ENCODE measurements at regions not wholly inside any gene's neighbourhood (a gene's known extent, or its start where the extent isn't known, plus 50 kb on each side); places are given as distances from the start of the nearest gene placed in this dataset.

DNA sequence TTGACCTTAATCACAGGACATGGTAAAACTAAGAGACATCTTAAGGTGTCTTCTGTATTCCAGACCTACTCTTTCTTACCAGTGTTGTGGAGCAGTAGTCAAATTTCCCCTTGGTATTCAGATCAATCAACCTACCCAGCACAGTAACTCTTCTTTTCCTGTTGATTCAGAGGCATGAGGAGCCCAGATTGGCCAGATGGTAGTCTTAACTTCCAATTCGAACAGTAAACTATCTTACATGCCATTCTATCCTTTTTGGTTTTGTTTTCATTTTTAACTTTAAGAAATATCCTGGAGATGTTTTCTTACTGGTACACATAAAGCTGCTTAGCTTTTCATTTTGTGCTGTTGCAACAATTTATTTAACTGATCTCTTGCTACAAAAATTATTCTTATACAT is 630.3 kb upstream of the PKDCC start:
- DNase-seq (no peak), FAIRE-seq (no peak)
- Histone ChIP-seq H3K4me3 (ENCODE audit: low read depth in 1 of 3, low read length in 3 of 3) (no peak overlapping the region), H3K4me1 (ENCODE audit: control insufficient read depth in 3 of 3, insufficient read depth in 2 of 3, low read depth in 1 of 3, low read length in 2 of 3) (no peaks in the 10 kb centered on the region), H3K9me3 (ENCODE audit: control insufficient read depth in 2 of 2, insufficient read depth in 1 of 2, low read depth in 1 of 2, low read length in 1 of 2) (no peaks in the 10 kb centered on the region), H3K27me3 (ENCODE audit: control insufficient read depth in 3 of 3, insufficient read depth in 3 of 3, low read length in 3 of 3) (no peaks in the 10 kb centered on the region), H3K27ac (ENCODE audit: low read depth in 1 of 3, low read length in 2 of 3) (no peak overlapping the region), H3K36me3 (ENCODE audit: control insufficient read depth in 3 of 3, insufficient read depth in 2 of 3, low read depth in 1 of 3, low read length in 3 of 3) (no peaks in the 10 kb centered on the region)
- WGBS, 3 donors: 57 to 66% (median 62%) methylated on average over 1 of the region's 1 CpG

DNA sequence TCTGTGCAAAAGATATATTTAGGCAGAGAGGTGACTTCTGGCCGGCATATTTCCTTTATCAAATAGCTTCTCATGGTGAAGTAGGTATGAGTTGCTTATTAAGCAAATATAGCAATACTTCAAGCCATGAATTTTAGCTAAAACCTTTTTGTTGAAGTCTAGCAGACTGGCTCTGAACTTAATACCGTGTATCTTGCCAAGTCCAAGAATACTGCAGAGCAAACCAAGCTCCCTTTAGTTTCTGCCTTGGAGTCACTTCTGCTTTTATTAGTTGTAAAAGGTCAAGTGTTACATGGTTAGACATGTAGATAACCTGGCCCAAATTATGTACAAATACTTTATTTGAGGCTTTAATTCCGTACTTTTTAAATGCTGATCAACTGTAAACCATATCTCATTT is 627.6 kb upstream of the PKDCC start:
- no peaks in the 10 kb centered on the region for H3K27me3 ChIP-seq (ENCODE audit: control insufficient read depth in 3 of 3, insufficient read depth in 3 of 3, low read length in 3 of 3)
- 56 to 68% (median 65%) methylated on average over 3 of the region's 3 CpGs for WGBS, 3 donors
- no peaks in the 10 kb centered on the region for H3K9me3 ChIP-seq (ENCODE audit: control insufficient read depth in 2 of 2, insufficient read depth in 1 of 2, low read depth in 1 of 2, low read length in 1 of 2)
- no peak overlapping the region for H3K27ac ChIP-seq (ENCODE audit: low read depth in 1 of 3, low read length in 2 of 3)
- no peak overlapping the region for H3K4me3 ChIP-seq (ENCODE audit: low read depth in 1 of 3, low read length in 3 of 3)
- H3K4me1 ChIP-seq (ENCODE audit: control insufficient read depth in 3 of 3, insufficient read depth in 2 of 3, low read depth in 1 of 3, low read length in 2 of 3): no peaks in the 10 kb centered on the region
- DNase-seq (no peak), FAIRE-seq (no peak)
- no peaks in the 10 kb centered on the region for H3K36me3 ChIP-seq (ENCODE audit: control insufficient read depth in 3 of 3, insufficient read depth in 2 of 3, low read depth in 1 of 3, low read length in 3 of 3)

DNA sequence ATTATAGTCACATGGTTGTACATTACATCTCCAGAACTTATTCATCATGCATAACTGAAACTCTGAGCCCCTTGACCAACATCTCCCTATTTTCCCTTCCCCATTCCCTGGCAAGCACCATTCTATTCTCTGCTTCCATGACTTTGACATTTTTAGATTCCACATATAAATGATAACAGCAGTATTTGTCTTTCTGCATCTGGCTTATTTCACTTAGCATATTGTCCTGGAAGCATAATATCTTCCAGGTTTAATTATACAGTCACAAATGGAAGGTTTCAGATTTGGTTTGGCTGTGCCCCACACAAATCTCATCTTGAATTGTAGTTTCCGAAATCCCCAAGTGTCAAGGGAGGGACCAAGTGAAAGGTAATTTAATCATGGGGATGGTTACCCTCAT is 626.9 kb upstream of the PKDCC start:
- no peaks in the 10 kb centered on the region for H3K9me3 ChIP-seq (ENCODE audit: control insufficient read depth in 2 of 2, insufficient read depth in 1 of 2, low read depth in 1 of 2, low read length in 1 of 2)
- H3K4me1 ChIP-seq (ENCODE audit: control insufficient read depth in 3 of 3, insufficient read depth in 2 of 3, low read depth in 1 of 3, low read length in 2 of 3): no peaks in the 10 kb centered on the region
- H3K36me3 ChIP-seq (ENCODE audit: control insufficient read depth in 3 of 3, insufficient read depth in 2 of 3, low read depth in 1 of 3, low read length in 3 of 3): no peaks in the 10 kb centered on the region
- WGBS, 3 donors: 82 to 95% (median 94%) methylated on average over 1 of the region's 1 CpG
- DNase-seq (no peak), FAIRE-seq (no peak)
- no peak overlapping the region for H3K4me3 ChIP-seq (ENCODE audit: low read depth in 1 of 3, low read length in 3 of 3)
- no peaks in the 10 kb centered on the region for H3K27me3 ChIP-seq (ENCODE audit: control insufficient read depth in 3 of 3, insufficient read depth in 3 of 3, low read length in 3 of 3)
- H3K27ac ChIP-seq (ENCODE audit: low read depth in 1 of 3, low read length in 2 of 3): no peak overlapping the region

DNA sequence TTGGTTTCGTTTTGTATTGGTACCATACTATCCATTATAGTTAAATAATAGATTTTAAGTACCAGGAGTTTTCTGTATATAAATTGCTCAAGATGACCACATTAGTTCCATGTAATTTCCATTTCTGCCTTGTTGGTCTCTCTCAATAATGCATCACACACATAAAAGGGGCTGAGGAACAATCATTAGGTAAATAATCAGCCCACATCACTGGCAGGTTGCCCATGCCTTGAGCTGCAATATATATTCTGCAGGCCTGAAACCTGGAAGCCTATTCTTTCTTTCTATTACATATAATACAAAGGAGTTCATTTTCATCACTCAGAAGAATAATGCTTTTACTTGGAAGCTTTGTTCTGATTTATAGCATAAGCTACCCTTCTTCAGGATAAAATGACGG is 616.1 kb upstream of the PKDCC start:
- no peaks in the 10 kb centered on the region for H3K9me3 ChIP-seq (ENCODE audit: control insufficient read depth in 2 of 2, insufficient read depth in 1 of 2, low read depth in 1 of 2, low read length in 1 of 2)
- 23 to 60% (median 54%) methylated on average over 2 of the region's 2 CpGs for WGBS, 3 donors
- H3K27ac ChIP-seq (ENCODE audit: low read depth in 1 of 3, low read length in 2 of 3): no peak overlapping the region
- no peak overlapping the region for H3K4me3 ChIP-seq (ENCODE audit: low read depth in 1 of 3, low read length in 3 of 3)
- H3K36me3 ChIP-seq (ENCODE audit: control insufficient read depth in 3 of 3, insufficient read depth in 2 of 3, low read depth in 1 of 3, low read length in 3 of 3): no peaks in the 10 kb centered on the region
- H3K4me1 ChIP-seq (ENCODE audit: control insufficient read depth in 3 of 3, insufficient read depth in 2 of 3, low read depth in 1 of 3, low read length in 2 of 3): no peaks in the 10 kb centered on the region
- no peak for DNase-seq
- no peak for FAIRE-seq
- no peaks in the 10 kb centered on the region for H3K27me3 ChIP-seq (ENCODE audit: control insufficient read depth in 3 of 3, insufficient read depth in 3 of 3, low read length in 3 of 3)

GRCh38 chr2:41432459-41432858 is 615.4 kb upstream of the PKDCC start:
- Histone ChIP-seq H3K9me3 (ENCODE audit: control insufficient read depth in 2 of 2, insufficient read depth in 1 of 2, low read depth in 1 of 2, low read length in 1 of 2) (no peaks in the 10 kb centered on the region), H3K27ac (ENCODE audit: low read depth in 1 of 3, low read length in 2 of 3) (no peak overlapping the region), H3K27me3 (ENCODE audit: control insufficient read depth in 3 of 3, insufficient read depth in 3 of 3, low read length in 3 of 3) (no peaks in the 10 kb centered on the region), H3K4me3 (ENCODE audit: low read depth in 1 of 3, low read length in 3 of 3) (no peak overlapping the region), H3K4me1 (ENCODE audit: control insufficient read depth in 3 of 3, insufficient read depth in 2 of 3, low read depth in 1 of 3, low read length in 2 of 3) (no peaks in the 10 kb centered on the region), H3K36me3 (ENCODE audit: control insufficient read depth in 3 of 3, insufficient read depth in 2 of 3, low read depth in 1 of 3, low read length in 3 of 3) (no peaks in the 10 kb centered on the region)
- FAIRE-seq (no peak), DNase-seq (no peak)
- 85 to 98% (median 97%) methylated on average over 1 of the region's 1 CpG for WGBS, 3 donors

GRCh38 chr2:41434991-41435390 is 612.8 kb upstream of the PKDCC start:
- no peaks in the 10 kb centered on the region for H3K36me3 ChIP-seq (ENCODE audit: control insufficient read depth in 3 of 3, insufficient read depth in 2 of 3, low read depth in 1 of 3, low read length in 3 of 3)
- H3K27ac ChIP-seq (ENCODE audit: low read depth in 1 of 3, low read length in 2 of 3): no peak overlapping the region
- H3K9me3 ChIP-seq (ENCODE audit: control insufficient read depth in 2 of 2, insufficient read depth in 1 of 2, low read depth in 1 of 2, low read length in 1 of 2): no peaks in the 10 kb centered on the region
- no peak overlapping the region for H3K4me3 ChIP-seq (ENCODE audit: low read depth in 1 of 3, low read length in 3 of 3)
- 62 to 78% (median 72%) methylated on average over 3 of the region's 3 CpGs for WGBS, 3 donors
- DNase-seq (no peak), FAIRE-seq (no peak)
- no peaks in the 10 kb centered on the region for H3K27me3 ChIP-seq (ENCODE audit: control insufficient read depth in 3 of 3, insufficient read depth in 3 of 3, low read length in 3 of 3)
- H3K4me1 ChIP-seq (ENCODE audit: control insufficient read depth in 3 of 3, insufficient read depth in 2 of 3, low read depth in 1 of 3, low read length in 2 of 3): no peaks in the 10 kb centered on the region

- Histone ChIP-seq H3K4me3 (ENCODE audit: low read depth in 1 of 3, low read length in 3 of 3) (no peak overlapping the region), H3K4me1 (ENCODE audit: control insufficient read depth in 3 of 3, insufficient read depth in 2 of 3, low read depth in 1 of 3, low read length in 2 of 3) (no peaks in the 10 kb centered on the region), H3K36me3 (ENCODE audit: control insufficient read depth in 3 of 3, insufficient read depth in 2 of 3, low read depth in 1 of 3, low read length in 3 of 3) (no peaks in the 10 kb centered on the region), H3K27me3 (ENCODE audit: control insufficient read depth in 3 of 3, insufficient read depth in 3 of 3, low read length in 3 of 3) (no peaks in the 10 kb centered on the region), H3K9me3 (ENCODE audit: control insufficient read depth in 2 of 2, insufficient read depth in 1 of 2, low read depth in 1 of 2, low read length in 1 of 2) (no peaks in the 10 kb centered on the region), H3K27ac (ENCODE audit: low read depth in 1 of 3, low read length in 2 of 3) (no peak overlapping the region)
- FAIRE-seq (no peak), DNase-seq (no peak)
Measured at GRCh38 chr2:41441958-41442357, 605.9 kb upstream of the PKDCC start.

GRCh38 chr2:41445865-41446264 is 602.0 kb upstream of the PKDCC start:
- no peaks in the 10 kb centered on the region for H3K4me1 ChIP-seq (ENCODE audit: control insufficient read depth in 3 of 3, insufficient read depth in 2 of 3, low read depth in 1 of 3, low read length in 2 of 3)
- WGBS, 3 donors: 68 to 77% (median 68%) methylated on average over 4 of the region's 4 CpGs
- H3K4me3 ChIP-seq (ENCODE audit: low read depth in 1 of 3, low read length in 3 of 3): no peak overlapping the region
- H3K27me3 ChIP-seq (ENCODE audit: control insufficient read depth in 3 of 3, insufficient read depth in 3 of 3, low read length in 3 of 3): no peaks in the 10 kb centered on the region
- DNase-seq (no peak), FAIRE-seq (no peak)
- no peak overlapping the region for H3K27ac ChIP-seq (ENCODE audit: low read depth in 1 of 3, low read length in 2 of 3)
- H3K9me3 ChIP-seq (ENCODE audit: control insufficient read depth in 2 of 2, insufficient read depth in 1 of 2, low read depth in 1 of 2, low read length in 1 of 2): no peaks in the 10 kb centered on the region
- H3K36me3 ChIP-seq (ENCODE audit: control insufficient read depth in 3 of 3, insufficient read depth in 2 of 3, low read depth in 1 of 3, low read length in 3 of 3): no peaks in the 10 kb centered on the region

GRCh38 chr2:41446266-41446665 is 601.6 kb upstream of the PKDCC start:
- Histone ChIP-seq H3K27me3 (ENCODE audit: control insufficient read depth in 3 of 3, insufficient read depth in 3 of 3, low read length in 3 of 3) (no peaks in the 10 kb centered on the region), H3K27ac (ENCODE audit: low read depth in 1 of 3, low read length in 2 of 3) (no peak overlapping the region), H3K4me3 (ENCODE audit: low read depth in 1 of 3, low read length in 3 of 3) (no peak overlapping the region), H3K36me3 (ENCODE audit: control insufficient read depth in 3 of 3, insufficient read depth in 2 of 3, low read depth in 1 of 3, low read length in 3 of 3) (no peaks in the 10 kb centered on the region), H3K9me3 (ENCODE audit: control insufficient read depth in 2 of 2, insufficient read depth in 1 of 2, low read depth in 1 of 2, low read length in 1 of 2) (no peaks in the 10 kb centered on the region), H3K4me1 (ENCODE audit: control insufficient read depth in 3 of 3, insufficient read depth in 2 of 3, low read depth in 1 of 3, low read length in 2 of 3) (no peaks in the 10 kb centered on the region)
- DNase-seq (no peak), FAIRE-seq (peak; percentile 23)
- 40 to 62% (median 51%) methylated on average over 1 of the region's 1 CpG for WGBS, 3 donors
